GM12878 (cell line): ENCODE measurements at regions not wholly inside any gene's neighbourhood (a gene's known extent, or its start where the extent isn't known, plus 50 kb on each side); places are given as distances from the start of the nearest gene placed in this dataset.

ENCODE experiments used
- ATAC-seq: fragments of 200-7000 bp; cut with Tn5 transposase; 3 replicates; pipeline ENCODE4 v1.9.1; 2020; ENCODE audit warnings: mild to moderate bottlenecking, moderate library complexity
- BruUV-seq: library from RNA; stranded (reverse); fragments of 400-500 nt; replicated peaks from 2 replicates; lab custom pipeline; 2021; lab: Mats Ljungman, UMichigan
- CTCF ChIA-PET: fragments of 300-600 bp; sonication (Branson Sonifier 250); formaldehyde crosslinking; extraction: SDS; loops from one replicate; lab custom pipeline; 2021; ENCODE audit warnings: inconsistent platforms; lab: Yijun Ruan, JAX
- POLR2A ChIA-PET: fragments of 350-600 bp; formaldehyde crosslinking; extraction: SDS; loops from one replicate; lab custom pipeline; 2021; ENCODE audit warnings: inconsistent platforms; lab: Charles Lee
- RAD21 ChIA-PET: fragments of 300-600 bp; sonication (Branson Sonifier 250); formaldehyde crosslinking; loops from one replicate; lab custom pipeline; 2023; ENCODE audit warnings: antibody characterized with exemption; ENCODE audit not compliant: unreplicated experiment; lab: Charles Lee
- SMC1A ChIA-PET: fragments of 300-600 bp; sonication (Branson Sonifier 250); formaldehyde crosslinking; loops from one replicate; lab custom pipeline; 2023; ENCODE audit not compliant: unreplicated experiment, uncharacterized antibody; lab: Charles Lee
- DNase-seq: peaks from one replicate; pipeline ENCODE4 v3.0.0-alpha.2; 2011; ENCODE audit warnings: low read depth, low spot score
- FAIRE-seq: peaks from 3 replicates; lab custom pipeline; 2011; peaks lifted over from hg19 to GRCh38; lab: Jason Lieb, UNC
- H2AFZ ChIP-seq: 2 replicates; pipeline ENCODE4 v1.6.0; 2011; ENCODE audit warnings: low read depth, low read length, control low read depth; ENCODE audit not compliant: control insufficient read depth
- H3K27ac ChIP-seq: 2 replicates; pipeline ENCODE4 v1.5.1; 2011; ENCODE audit warnings: control low read depth; ENCODE audit not compliant: control insufficient read depth, insufficient read depth
- H3K27me3 ChIP-seq, 2 experiments: replicated peaks in 1 of 2; 2 replicates each; pipeline versions ENCODE4 v1.6.0 to v1.6.1; 2011; ENCODE audit warnings: low read length in 1 of 2; ENCODE audit not compliant: control insufficient read depth in 2 of 2, insufficient read depth in 2 of 2
- H3K36me3 ChIP-seq, 2 experiments: 2 replicates each; pipeline ENCODE4 v1.5.1; 2011; ENCODE audit warnings: low read length in 1 of 2; ENCODE audit not compliant: control insufficient read depth in 2 of 2, insufficient read depth in 2 of 2
- H3K4me1 ChIP-seq: 2 replicates; pipeline ENCODE4 v1.6.1; 2011; ENCODE audit warnings: mild to moderate bottlenecking, low read length, moderate library complexity, mixed read lengths; ENCODE audit not compliant: control insufficient read depth, insufficient read depth
- H3K4me2 ChIP-seq: 2 replicates; pipeline ENCODE4 v1.6.0; 2011; ENCODE audit warnings: control low read depth; ENCODE audit not compliant: control insufficient read depth, insufficient read depth
- H3K4me3 ChIP-seq: fragments of 200-600 bp; sonication (generic); 2 replicates; pipeline ENCODE4 v1.5.1; 2016
- H3K79me2 ChIP-seq: 2 replicates; pipeline ENCODE4 v1.6.0; 2011; ENCODE audit warnings: low read length; ENCODE audit not compliant: control insufficient read depth, insufficient read depth
- H3K9ac ChIP-seq: 2 replicates; pipeline ENCODE4 v1.8.0; 2011; ENCODE audit warnings: low read length, control low read depth, mixed read lengths; ENCODE audit not compliant: control insufficient read depth, insufficient read depth
- H3K9me3 ChIP-seq: replicated peaks from 3 replicates; pipeline ENCODE4 v1.5.1; 2011; ENCODE audit warnings: mild to moderate bottlenecking, low read length; ENCODE audit not compliant: control insufficient read depth, insufficient read depth
- H4K20me1 ChIP-seq: 2 replicates; pipeline ENCODE4 v1.6.0; 2011; ENCODE audit not compliant: control insufficient read depth, insufficient read depth
- CEBPZ ChIP-seq: fragments of 150-350 bp; IDR thresholded peaks from 2 replicates; pipeline ENCODE4 v1.6.1; 2016; ENCODE audit warnings: low read depth, low read length
- GATAD2B ChIP-seq: fragments of 450-650 bp; conservative IDR thresholded peaks from 2 replicates; pipeline ENCODE4 v1.6.1; 2017; ENCODE audit warnings: low read depth, mild to moderate bottlenecking, moderate library complexity
- HDGF ChIP-seq: fragments of 450-650 bp; IDR thresholded peaks from 2 replicates; pipeline ENCODE4 v1.6.1; 2016; ENCODE audit warnings: antibody characterized with exemption
- PAX8 ChIP-seq: fragments of 450-650 bp; IDR thresholded peaks from 2 replicates; pipeline ENCODE4 v1.6.1; 2017; ENCODE audit warnings: mild to moderate bottlenecking, moderate library complexity
- RBBP5 ChIP-seq: fragments of 200-600 bp; sonication (generic); conservative IDR thresholded peaks from 2 replicates; pipeline ENCODE4 v1.6.1; 2016
- RCOR1 ChIP-seq: conservative IDR thresholded peaks from 2 replicates; pipeline ENCODE4 v1.6.1; 2012; ENCODE audit warnings: low read depth, low read length, improper control_type of control experiment
- SMAD1 ChIP-seq: fragments of 450-650 bp; IDR thresholded peaks from 2 replicates; pipeline ENCODE4 v1.6.1; 2018; ENCODE audit warnings: mild to moderate bottlenecking, low read depth; ENCODE audit not compliant: partially characterized antibody
- TAF1 ChIP-seq: IDR thresholded peaks from 2 replicates; pipeline ENCODE4 v1.6.1; 2011; ENCODE audit warnings: mild to moderate bottlenecking, low read depth, low read length, borderline replicate concordance
- WGBS: methylation state at CpG from one replicate; pipeline ENCODE4 v1.1.6; 2016; ENCODE audit warnings: low lambda C conversion rate; ENCODE audit not compliant: insufficient replicate concordance, insufficient coverage; ENCODE audit errors: missing lambda C conversion rate; 5-methylcytosine and 5-hydroxymethylcytosine counted together
- in situ Hi-C: fragments of 300-500 bp; cut with MboI; formaldehyde crosslinking; loops from 9 replicates; pipeline ENCODE4 v1.14.3; 2018; ENCODE audit warnings: mixed read lengths
- intact Hi-C: fragments of 100-400 bp; cut with micrococcal nuclease; formaldehyde crosslinking; loops from one replicate; pipeline ENCODE4 v1.14.2; 2022; ENCODE audit not compliant: unreplicated experiment

GRCh38 chr1:234864116-234864515 lies 254.1 kb upstream of the IRF2BP2 start:
- DNase-seq, result no peak
- no TSS peak for BruUV-seq
- intact Hi-C loops, result no loop called here
- no peak for FAIRE-seq
- H3K9me3 ChIP-seq, result peaks cover 4% of the 10 kb centered on the region; the same call in 2 of the 3 replicates
- no peak for TF ChIP-seq GATAD2B
- TF ChIP-seq SMAD1, result no peak
- no peak for TF ChIP-seq HDGF
- no peak for TF ChIP-seq RBBP5
- no peak for TF ChIP-seq RCOR1
- no peak for TF ChIP-seq CEBPZ
- TF ChIP-seq PAX8, result no peak
- TF ChIP-seq TAF1, result no peak
- TF ChIP-seq, all 136 proteins: peak for 0
- in situ Hi-C loops, result no loop called here
- Histone ChIP-seq H3K27me3 (no peaks in the 10 kb centered on the region; a peak in 1 of 4 replicates), H3K4me3 (no peak overlapping the region), H3K9ac (no peak overlapping the region), H4K20me1 (no peaks in the 10 kb centered on the region), H3K36me3 (no peaks in the 10 kb centered on the region), H2AFZ (no peak overlapping the region), H3K27ac (no peak overlapping the region), H3K79me2 (no peaks in the 10 kb centered on the region), H3K4me2 (no peak overlapping the region), H3K4me1 (peaks cover 8% of the 10 kb centered on the region; the same call in 1 of the 2 replicates)
- no peak for ATAC-seq
- ChIA-PET CTCF (interaction anchor here (0.6 kb wide), 1 partner anchor 56 kb away, joined by 3 read pairs; no protein-coding TSS in a partner anchor), POLR2A (interaction anchor here (0.5 to 1.4 kb wide), 2 partner anchors 18 kb away, joined by 3 to 4 read pairs; no protein-coding TSS in a partner anchor), SMC1A (interaction anchor here (0.6 to 1.9 kb wide), 3 partner anchors 10 to 18 kb away, joined by 3 to 6 read pairs (median 4); no protein-coding TSS in a partner anchor), RAD21 (interaction anchor here (1.1 kb wide), 1 partner anchor 13 kb away, joined by 4 read pairs; no protein-coding TSS in a partner anchor)
- 88% methylated on average over 3 of the region's 3 CpGs for WGBS
